HG02759 (cell line): ENCODE measurements at regions not wholly inside any gene's neighbourhood (a gene's known extent, or its start where the extent isn't known, plus 50 kb on each side); places are given as distances from the start of the nearest gene placed in this dataset.

Experiments
- ATAC-seq: cut with Tn5 transposase; IDR thresholded peaks from one replicate; pipeline ENCODE4 v1.9.1; 2021; ENCODE audit warnings: mild to moderate bottlenecking, moderate library complexity; ENCODE audit not compliant: unreplicated experiment

DNA sequence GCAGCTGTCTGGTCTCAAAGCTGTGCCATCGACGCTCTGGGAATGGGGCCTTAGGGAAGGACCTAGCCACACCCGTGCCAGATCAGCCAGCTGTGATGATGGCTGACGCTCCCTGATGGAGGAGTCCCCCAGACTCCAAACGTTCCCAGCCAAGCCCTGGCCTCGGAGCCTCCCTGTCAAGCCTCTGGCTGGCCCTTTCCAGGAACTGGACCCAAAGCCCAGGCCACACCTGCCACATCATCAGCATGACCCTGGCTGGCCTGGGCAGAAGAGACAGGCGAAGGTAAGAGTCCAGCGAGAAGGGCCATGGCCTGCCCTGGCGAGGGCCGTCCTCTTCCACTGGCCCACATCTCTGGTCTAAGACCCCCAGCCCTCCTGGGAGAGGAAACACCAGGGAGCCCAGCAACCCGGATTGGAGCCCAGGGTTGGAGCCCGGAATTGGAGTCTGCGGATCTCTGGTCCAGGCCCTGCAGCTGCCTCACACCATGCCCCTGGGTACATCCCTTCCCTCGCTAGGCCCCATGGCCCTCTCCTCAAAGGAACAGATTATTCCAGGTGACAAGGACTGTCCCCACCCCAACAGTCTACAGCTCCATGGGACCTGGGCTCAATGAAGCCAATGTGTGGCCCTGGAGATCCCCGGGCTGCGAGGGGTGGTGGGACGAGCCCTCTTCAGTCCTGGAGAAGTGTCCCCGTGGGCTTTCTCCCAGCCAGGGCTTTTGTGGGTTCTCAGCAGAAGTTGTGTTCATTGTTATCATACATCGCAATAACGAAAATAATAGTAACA, 105.1 kb upstream of the TNRC6C start:
- ATAC-seq = no peak

GRCh38 chr17:77854083-77854758, 104.3 kb upstream of the TNRC6C start:
- no peak for ATAC-seq

GRCh38 chr17:77854759-77855745, 103.5 kb upstream of the TNRC6C start:
- no peak for ATAC-seq

DNA sequence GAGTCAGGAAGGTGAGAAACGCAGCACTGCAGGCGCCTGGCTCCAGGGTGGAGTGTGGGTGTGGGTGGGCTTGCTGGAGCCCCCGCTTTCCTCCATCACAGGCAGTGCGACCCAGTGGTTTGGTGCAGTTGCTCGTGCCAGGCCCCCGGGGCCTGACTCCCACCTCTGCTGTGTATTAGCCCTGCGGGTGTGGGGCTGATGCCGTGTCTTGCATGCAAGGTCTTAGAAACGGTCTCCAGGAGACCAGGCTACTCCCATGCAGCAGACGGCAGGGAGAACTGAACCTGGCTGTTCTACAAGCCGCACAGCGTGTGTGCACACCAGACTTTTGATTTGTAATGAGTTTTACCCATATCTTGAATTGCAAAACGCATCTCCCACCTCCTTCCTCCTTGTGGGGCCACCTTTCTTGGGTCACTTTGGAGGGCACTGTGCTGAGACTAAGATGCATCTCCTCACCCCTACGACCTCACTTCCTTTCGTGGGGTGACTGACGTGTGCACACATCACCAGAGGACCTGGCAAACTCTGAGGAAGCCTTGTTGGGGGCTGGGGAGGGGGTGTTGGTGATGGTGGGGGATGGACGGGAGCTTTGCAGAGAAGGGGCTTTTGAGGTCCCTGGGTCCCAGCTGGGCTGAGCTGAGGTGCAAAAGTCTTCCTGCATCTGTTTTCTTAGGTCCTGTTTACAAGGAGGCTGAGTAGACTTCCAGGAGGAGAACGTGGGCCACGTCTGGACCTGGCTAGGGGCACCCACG, 101.8 kb upstream of the TNRC6C start:
- ATAC-seq = no peak

DNA sequence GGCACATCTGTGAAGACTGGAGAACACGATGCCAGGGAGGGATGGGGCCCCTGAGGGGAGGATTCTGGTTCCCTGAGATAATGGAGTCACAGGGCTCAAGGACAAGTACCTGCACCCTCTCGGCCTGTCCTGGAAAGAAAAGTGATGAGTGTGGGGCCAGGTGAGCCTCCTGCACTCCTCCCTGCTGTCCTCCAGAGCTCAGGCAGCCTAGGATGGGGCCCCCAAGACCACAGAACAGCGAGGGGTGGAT, 101.3 kb upstream of the TNRC6C start:
- ATAC-seq = no peak

GRCh38 chr17:77857613-77858012, 100.9 kb upstream of the TNRC6C start:
- ATAC-seq = no peak

DNA sequence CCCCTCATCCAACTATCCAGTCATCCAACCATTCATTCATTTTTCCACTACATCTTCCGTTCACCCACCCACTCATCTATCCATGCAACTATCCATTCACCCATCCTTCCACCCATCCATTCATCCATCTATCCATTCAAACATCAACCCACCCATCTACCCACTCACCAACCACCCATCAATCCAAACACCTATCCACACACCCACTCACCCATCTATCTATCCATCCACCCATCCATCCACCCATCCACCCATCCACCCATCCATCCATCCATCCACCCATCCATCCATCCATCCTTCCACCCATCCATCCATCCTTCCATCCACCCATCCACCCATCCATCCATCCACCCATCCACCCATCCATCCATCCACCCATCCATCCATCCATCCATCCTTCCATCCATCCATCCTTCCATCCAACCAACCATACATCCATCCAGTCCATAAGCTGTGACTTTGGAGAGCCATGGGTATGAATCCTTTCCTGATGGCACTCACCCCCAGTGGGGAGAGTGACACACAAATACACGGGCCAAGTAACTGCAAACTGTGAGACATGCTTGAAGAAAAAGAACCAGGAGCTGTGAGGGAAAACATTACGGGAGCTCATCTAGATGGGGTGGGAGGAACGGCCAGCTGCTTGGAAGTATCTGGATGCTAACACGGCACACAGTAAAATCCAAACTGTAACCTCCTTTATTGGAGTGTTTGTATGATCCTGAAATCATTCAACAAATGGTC, 100.0 kb upstream of the TNRC6C start:
- no peak for ATAC-seq

DNA sequence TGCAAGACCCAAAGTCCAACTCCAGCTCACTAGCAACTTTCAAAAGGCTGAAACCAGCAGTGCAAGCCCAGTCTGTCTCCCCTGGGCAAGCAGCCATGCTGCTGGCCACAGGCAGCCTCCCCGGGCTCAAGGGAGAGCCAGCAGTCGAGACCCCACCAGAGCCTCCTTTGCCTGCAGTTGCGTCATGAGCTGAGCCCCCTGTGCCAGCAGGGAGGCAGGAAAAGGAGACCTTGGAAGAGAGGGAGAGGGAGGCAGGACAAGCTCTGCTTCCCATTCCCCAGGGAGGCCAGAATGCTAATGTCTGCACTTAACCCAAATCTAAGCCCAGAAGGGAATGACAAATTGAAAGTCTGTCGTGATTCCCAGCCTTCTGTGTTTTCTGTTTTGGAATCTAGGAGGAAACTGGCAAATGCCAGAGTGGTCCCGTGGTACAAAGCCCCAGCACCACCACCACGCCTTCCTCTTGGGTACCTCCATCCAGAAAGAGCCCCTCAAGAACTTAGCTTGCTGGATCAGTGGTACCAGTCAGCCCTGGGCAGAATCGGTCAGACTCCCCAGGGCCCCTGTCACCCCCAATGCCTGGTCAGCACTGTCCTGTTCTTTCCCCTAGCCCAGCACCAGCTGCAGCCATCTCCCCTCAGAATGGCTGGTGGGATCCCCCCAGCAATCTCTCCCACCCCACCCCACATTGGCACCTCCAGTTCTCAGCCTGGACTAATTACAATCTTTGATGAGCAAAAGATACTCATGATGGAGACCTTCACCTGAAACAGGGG, 99.3 kb upstream of the TNRC6C start:
- ATAC-seq = no peak

GRCh38 chr17:77861133-77861695, 97.3 kb upstream of the TNRC6C start:
- ATAC-seq = no peak

- no peak for ATAC-seq
These were observed 96.4 kb upstream of the TNRC6C start for GRCh38 chr17:77861981-77862645.

DNA sequence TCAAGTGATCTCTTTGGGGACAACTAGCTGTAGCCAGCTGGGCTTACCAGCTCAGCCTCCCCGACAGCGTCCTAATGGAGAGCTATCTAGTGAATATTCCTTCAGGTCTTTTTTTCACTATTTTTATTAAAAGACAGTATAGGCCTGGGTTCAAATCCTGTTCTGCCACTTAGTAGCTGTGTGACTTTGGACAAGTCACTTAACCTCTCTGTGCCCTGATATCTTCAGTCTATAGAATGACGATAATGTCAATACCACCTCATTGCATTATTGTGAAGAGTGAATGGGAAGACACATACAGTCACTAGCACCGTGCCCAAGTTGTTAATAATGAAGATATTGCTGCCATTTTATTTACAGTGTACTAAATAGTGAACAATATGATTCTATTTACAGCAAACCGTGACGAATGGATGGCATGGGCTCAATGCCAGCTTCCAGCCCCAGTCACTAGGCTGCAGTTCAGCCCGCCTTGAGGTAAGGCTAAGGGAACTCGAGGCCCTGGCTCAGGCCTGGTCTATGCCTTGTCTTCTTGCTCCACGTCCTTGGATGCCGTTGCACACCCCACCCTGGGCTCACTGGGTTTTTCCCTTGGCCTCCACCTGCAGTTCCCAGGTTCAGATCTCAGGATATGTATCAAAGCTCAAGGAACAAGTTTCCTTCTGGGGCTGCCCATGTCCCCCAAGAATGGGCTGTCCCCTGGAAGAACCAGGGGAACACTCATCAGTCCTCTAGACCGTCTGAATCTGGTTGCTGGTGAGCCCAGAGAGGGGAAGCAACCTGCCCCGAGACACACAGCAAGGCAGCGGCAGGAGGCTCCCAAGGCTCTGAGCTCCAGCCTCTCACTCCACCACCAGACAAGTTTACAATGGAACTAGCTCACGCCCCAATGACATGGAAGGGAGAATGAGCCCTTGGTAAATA, 95.4 kb upstream of the TNRC6C start:
- ATAC-seq = no peak

DNA sequence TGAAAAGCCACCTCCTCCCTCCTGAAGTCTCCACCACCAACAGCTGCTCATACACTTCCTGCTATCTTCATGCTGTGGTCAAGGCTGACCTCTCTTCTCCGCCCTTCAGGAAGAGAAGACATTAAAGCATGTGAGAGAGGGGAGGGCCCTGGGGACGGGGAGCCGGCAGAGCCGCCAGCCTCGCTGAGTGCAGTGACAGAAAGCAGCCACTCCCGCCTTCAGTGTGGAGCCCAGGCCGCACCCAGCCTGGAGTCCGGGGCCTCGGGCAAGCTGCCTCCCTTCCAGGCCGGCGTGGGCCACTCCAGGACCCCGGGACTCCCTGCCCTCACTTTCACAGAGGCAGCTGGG, 94.7 kb upstream of the TNRC6C start:
- no peak for ATAC-seq

DNA sequence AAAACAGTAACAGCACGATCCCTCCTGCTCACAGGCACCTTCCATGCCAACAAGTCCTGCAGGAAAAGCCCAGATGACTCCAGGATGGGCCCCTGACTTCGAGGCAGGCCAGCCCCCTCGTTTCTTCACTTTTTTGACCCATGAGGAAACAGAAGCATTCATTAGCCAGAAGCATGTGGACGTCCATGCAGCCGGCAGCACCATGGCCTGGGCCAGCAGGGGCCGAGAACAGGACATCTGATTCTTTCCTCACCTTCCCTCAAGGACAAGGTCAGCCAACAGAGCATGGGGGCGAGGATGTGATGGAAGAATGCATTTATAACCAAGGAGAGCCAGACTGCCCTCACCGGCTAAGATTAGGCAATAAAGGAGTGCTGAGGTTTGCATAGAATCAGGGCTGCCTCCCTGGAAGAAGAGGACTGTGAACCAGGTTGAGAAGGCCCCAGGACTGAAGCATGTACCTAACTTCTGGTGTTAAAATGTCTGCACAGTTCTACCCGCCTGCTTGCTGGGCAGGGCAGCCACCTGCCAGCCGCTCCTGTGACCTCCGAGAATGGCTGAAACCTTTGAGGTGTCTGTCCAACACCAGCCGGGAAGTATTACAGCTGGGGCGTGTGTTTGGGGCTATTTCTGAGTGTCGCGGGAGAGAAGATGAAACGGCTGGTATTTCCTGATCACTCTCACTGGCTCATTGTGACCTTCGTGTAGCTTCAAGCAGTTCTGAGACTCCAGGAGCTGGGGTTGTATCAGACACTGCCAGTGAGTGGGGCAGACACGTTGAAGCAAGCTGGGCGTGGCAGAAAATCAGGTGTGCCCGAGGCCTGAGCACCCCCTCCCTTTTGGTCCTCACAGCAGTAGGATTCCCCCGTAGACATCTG, 94.0 kb upstream of the TNRC6C start:
- ATAC-seq = no peak

DNA sequence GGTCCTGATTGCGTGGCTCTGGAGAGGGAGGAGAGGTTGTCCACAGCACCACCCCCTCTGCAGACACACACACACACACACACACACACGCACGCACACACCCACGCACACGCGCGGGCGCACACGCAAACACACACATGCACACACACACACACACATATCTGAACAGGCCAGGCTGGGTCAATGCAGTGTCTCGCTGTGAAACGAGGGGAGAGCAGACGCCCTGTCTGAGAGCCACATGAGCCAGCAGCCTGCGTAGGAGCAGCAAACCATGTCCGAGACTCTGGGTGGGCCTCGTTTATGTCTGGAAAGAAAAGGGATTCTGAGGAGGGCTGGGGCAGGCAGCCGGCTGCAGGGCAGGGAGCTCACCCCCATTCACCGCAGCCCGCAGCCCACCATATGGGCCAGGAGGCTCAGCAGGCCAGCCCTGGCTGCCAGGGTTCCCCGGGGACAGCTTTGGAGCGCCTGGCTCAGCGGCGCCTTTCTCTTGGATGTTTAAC, 93.3 kb upstream of the TNRC6C start:
- no peak for ATAC-seq

DNA sequence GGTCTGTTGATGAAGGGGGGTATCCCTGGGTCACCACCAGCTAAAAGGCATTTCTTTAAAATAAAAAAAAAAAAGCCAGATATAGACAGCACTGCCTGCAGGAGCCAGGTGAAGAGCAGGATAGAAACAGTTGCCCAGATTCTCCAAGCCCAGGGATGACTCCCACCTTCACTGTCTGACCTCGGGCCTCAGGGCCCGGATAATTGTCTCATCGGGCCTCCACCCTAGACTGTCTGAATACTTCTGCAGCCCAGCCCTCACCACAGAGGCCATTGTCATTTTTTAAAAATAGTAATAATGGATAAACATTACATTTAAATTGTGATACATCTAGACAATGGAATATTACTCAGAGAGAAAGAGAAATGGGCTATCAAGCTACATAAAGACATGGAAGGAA, 92.8 kb upstream of the TNRC6C start:
- no peak for ATAC-seq

- ATAC-seq = no peak
These were observed 91.2 kb upstream of the TNRC6C start for GRCh38 chr17:77867308-77867781.
